ENCODE measurements at regions not wholly inside any gene's neighbourhood (a gene's known extent, or its start where the extent isn't known, plus 50 kb on each side); places are given as distances from the start of the nearest gene placed in this dataset.

DNA sequence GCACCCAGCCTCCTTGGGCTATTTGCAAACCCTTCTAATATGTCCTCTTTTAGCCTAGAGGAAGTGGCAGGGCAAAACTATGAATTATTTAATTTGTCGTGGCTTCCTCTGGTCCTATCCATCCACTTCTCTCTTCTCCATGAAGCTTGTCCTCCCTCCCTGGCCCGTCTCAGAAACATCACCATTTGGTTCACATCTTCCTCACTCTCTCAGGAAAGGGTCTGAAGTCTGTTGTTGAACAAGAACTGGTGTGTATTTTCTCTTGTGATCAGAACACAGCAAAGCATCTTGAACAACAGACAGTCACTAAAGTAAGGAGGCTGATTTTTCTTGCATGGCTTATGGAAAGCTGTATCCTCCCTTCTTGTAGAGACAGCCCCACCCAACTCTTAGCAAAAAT, 550.1 kb upstream of the NRP1 start:
- no peak for DNase-seq (ENCODE audit: low read depth)
- no peak overlapping the region for H3K4me3 ChIP-seq (ENCODE audit: low read depth, low read length)
- TF ChIP-seq, protein P1, sequence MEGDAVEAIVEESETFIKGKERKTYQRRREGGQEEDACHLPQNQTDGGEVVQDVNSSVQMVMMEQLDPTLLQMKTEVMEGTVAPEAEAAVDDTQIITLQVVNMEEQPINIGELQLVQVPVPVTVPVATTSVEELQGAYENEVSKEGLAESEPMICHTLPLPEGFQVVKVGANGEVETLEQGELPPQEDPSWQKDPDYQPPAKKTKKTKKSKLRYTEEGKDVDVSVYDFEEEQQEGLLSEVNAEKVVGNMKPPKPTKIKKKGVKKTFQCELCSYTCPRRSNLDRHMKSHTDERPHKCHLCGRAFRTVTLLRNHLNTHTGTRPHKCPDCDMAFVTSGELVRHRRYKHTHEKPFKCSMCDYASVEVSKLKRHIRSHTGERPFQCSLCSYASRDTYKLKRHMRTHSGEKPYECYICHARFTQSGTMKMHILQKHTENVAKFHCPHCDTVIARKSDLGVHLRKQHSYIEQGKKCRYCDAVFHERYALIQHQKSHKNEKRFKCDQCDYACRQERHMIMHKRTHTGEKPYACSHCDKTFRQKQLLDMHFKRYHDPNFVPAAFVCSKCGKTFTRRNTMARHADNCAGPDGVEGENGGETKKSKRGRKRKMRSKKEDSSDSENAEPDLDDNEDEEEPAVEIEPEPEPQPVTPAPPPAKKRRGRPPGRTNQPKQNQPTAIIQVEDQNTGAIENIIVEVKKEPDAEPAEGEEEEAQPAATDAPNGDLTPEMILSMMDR (IDR thresholded peaks at IDR 0.05; ENCODE audit: insufficient read depth, low read length) = no peak

DNA sequence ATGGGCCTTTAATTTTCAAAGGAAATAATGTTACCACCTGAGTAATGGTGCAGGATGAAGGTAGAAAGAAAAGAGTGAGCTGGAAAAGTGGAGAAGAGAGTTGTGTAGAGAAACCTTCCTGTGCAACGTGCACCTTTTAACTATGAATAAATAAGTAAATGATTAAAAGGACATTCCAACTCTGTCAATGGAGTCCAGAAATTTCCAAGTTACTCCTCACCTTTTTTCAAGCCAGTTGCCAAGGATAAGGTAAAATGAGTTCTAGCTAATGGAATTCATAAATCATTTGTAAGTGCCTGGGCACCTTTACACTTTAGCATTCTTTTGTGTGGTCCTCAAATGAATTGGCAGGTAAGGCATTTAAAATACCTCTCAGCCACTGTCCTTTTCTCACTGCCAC, 549.4 kb upstream of the NRP1 start:
- TF ChIP-seq, protein P1 (IDR thresholded peaks at IDR 0.05; ENCODE audit: insufficient read depth, low read length) = no peak
- no peak for DNase-seq (ENCODE audit: low read depth)
- no peak overlapping the region for H3K4me3 ChIP-seq (ENCODE audit: low read depth, low read length)

DNA sequence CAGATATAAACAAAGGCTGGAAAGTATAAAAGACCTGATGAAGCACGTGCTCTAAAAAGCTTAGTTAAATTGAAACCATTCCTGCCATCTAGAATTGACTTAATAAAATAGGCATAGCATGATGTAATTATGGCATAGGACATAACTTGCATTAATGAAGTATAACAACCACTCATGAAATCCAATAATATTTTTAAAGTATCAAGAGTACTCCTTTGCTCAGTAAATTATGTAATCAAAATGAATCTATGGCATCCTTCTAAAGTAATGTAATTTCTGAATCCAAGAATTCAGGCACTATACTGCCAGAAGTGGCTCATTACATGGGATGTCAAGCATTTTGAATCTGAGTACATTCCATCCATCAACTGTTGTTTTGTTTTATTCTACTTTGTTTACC, 548.5 kb upstream of the NRP1 start:
- TF ChIP-seq, protein P1 (IDR thresholded peaks at IDR 0.05; ENCODE audit: insufficient read depth, low read length) = no peak
- no peak overlapping the region for H3K4me3 ChIP-seq (ENCODE audit: low read depth, low read length)

DNA sequence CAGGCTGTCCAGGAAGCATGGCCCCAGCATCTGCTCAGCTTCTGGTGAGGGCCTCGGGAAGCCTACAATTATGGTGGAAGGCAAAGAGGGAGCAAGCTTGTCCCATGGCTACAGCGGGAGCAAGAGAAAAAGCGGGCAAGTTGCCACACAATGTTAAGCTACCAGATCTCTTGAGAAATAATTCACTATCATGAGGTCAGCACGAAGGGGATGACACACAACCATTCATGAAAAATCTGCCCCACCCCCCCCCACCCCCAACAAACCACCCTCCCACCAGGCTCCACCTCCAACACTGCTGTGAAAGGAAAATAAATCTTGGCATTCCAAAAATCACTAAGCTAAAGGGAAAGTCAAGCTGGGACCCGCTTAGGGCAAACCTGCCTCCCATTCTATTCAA, 545.8 kb upstream of the NRP1 start:
- H3K4me3 ChIP-seq (ENCODE audit: low read depth, low read length) = no peak overlapping the region
- DNase-seq (ENCODE audit: low read depth) = no peak
- TF ChIP-seq, protein P1 (IDR thresholded peaks at IDR 0.05; ENCODE audit: insufficient read depth, low read length) = no peak

More for the DNA sequence above, 548.5 kb upstream of the NRP1 start:
- DNase-seq (ENCODE audit: low read depth) = no peak

DNA sequence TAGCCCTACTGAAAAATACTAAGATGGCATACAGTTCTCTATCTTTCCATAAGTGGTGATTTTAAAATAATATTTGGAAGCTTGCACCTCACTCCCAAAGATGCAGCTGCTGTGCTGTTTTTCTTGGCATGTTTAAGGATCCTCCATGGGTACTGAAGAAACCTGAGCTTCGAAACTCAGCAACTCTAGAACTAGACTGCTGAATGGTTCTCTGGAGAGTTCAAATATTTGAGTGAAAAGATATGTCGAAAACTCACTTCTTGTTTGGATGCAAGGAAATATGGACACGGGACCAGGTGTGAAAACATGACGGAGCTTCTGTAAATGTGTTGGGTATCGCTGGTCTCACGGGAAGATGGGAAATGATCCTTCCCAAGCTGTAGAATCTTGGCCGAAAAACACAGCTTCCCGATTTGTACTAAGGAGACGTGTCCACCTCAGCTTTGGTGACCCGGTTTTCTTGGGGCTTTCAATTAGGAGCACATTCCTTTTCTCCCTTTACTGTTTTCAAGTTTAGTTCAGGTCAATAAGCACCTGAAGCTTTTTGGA, 543.8 kb upstream of the NRP1 start:
- no peak for DNase-seq (ENCODE audit: low read depth)
- no peak overlapping the region for H3K4me3 ChIP-seq (ENCODE audit: low read depth, low read length)
- TF ChIP-seq, protein P1 (IDR thresholded peaks at IDR 0.05; ENCODE audit: insufficient read depth, low read length) = no peak

DNA sequence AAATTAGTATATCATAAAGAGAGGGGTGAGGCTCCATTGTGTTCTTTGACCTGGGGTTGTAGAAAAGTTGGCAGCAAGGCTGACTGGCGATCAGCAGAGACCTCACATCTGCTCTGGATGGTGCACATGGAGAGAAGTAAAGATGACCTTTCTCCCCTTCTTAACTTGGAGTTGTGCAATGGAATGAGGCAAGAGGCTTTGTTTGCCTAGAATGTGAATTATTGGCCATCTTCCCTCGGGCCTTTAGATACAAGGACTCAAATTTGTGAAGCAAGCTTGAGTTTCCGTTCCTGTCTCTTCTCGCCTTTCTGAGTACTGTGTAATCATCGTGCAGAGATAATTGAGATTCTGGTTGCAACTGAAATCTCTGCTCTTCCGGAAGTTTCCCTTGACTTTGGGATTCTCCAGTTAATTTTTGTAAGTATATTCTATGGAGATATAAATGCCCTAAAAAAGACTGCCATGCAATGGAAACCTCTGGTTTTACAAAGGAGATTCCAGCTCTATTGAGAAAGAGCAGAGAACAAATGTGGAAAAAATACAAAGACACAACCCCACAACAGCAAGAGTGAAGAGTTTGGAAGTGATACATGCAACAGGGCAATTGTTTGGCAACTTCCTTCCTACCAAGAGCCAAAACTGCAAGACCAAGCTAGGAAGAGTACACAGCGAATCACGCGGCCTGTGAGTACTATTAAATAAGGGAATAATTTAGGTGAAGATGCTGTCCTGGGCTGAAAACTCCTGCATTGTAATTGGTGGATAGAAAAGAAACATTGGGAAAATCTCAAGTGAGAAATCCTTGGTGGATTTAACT, 542.3 kb upstream of the NRP1 start:
- TF ChIP-seq, protein P1 (IDR thresholded peaks at IDR 0.05; ENCODE audit: insufficient read depth, low read length) = no peak
- DNase-seq (ENCODE audit: low read depth) = peak; percentile 39
- no peak overlapping the region for H3K4me3 ChIP-seq (ENCODE audit: low read depth, low read length)
